ENCODE measurements at regions not wholly inside any gene's neighbourhood (a gene's known extent, or its start where the extent isn't known, plus 50 kb on each side); places are given as distances from the start of the nearest gene placed in this dataset.

DNA sequence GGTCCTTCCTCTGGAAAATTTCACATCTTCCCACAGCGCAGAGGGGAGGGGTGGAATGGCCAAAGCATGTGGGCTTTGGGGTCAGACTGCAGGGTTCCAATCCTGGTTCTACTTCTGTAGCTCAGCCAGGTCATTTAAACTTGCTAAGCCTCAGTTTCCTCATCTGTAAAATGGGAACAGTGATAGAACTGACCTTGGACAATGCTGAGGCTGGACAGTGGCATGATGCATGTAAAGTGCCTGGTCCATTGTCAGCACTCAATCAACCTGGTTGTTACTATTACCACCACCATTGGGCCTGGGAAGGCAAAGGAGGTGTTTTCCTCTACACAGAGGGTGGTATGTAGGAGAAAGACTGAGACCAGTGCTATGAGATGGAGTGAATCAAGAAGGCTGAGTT is 162.8 kb downstream of the VRK1 start:
- TF ChIP-seq CREB1 (IDR thresholded peaks at IDR 0.05; ENCODE audit: low read depth) (no peak), CEBPB (IDR thresholded peaks at IDR 0.05) (no peak), NFIC (IDR thresholded peaks at IDR 0.05) (no peak), TEAD4 (IDR thresholded peaks at IDR 0.05) (no peak), FOXM1 (IDR thresholded peaks at IDR 0.05; ENCODE audit: borderline replicate concordance, low read depth) (no peak), TCF12 (IDR thresholded peaks at IDR 0.05; ENCODE audit: low read depth) (no peak), TAF1 (IDR thresholded peaks at IDR 0.05; ENCODE audit: low read depth) (no peak), RAD21 (IDR thresholded peaks at IDR 0.05; ENCODE audit: low read depth) (no peak), EP300 (IDR thresholded peaks at IDR 0.05; ENCODE audit: borderline replicate concordance) (no peak), ZBTB7A (IDR thresholded peaks at IDR 0.05; ENCODE audit: low read depth) (no peak), MAX (IDR thresholded peaks at IDR 0.05) (no peak), EGR1 (IDR thresholded peaks at IDR 0.05) (no peak), YY1 (IDR thresholded peaks at IDR 0.05; ENCODE audit: low read depth) (no peak)
- TF ChIP-seq, protein P1, sequence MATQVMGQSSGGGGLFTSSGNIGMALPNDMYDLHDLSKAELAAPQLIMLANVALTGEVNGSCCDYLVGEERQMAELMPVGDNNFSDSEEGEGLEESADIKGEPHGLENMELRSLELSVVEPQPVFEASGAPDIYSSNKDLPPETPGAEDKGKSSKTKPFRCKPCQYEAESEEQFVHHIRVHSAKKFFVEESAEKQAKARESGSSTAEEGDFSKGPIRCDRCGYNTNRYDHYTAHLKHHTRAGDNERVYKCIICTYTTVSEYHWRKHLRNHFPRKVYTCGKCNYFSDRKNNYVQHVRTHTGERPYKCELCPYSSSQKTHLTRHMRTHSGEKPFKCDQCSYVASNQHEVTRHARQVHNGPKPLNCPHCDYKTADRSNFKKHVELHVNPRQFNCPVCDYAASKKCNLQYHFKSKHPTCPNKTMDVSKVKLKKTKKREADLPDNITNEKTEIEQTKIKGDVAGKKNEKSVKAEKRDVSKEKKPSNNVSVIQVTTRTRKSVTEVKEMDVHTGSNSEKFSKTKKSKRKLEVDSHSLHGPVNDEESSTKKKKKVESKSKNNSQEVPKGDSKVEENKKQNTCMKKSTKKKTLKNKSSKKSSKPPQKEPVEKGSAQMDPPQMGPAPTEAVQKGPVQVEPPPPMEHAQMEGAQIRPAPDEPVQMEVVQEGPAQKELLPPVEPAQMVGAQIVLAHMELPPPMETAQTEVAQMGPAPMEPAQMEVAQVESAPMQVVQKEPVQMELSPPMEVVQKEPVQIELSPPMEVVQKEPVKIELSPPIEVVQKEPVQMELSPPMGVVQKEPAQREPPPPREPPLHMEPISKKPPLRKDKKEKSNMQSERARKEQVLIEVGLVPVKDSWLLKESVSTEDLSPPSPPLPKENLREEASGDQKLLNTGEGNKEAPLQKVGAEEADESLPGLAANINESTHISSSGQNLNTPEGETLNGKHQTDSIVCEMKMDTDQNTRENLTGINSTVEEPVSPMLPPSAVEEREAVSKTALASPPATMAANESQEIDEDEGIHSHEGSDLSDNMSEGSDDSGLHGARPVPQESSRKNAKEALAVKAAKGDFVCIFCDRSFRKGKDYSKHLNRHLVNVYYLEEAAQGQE (IDR thresholded peaks at IDR 0.05; ENCODE audit: low read depth), result no peak
- TF ChIP-seq, protein P2, sequence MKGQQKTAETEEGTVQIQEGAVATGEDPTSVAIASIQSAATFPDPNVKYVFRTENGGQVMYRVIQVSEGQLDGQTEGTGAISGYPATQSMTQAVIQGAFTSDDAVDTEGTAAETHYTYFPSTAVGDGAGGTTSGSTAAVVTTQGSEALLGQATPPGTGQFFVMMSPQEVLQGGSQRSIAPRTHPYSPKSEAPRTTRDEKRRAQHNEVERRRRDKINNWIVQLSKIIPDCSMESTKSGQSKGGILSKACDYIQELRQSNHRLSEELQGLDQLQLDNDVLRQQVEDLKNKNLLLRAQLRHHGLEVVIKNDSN (IDR thresholded peaks at IDR 0.05), result no peak

DNA sequence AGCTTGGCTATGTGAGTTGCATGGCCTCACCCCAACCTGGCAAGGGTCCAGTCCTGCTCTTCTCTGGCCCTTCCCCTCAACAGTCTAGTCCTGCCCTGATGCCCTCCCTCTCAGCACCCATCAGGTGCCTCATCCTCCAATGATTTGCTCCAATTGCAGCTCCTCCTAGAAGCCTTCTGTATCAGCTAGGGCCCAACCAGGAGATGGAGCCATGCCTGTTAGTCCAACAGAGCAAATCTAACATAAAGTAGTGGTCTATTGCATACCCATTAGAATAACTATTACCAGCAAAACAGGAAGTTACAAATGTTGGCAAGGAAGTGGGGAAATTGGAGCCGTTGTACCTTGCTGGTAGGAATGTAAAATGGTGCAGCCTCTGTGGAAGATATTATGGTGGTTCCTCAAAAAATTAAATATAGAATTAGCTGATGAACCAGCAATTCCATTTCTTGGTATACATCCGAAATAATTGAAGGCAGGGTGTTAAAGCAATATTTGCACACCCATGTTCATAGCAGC is 163.5 kb downstream of the VRK1 start:
- TF ChIP-seq, protein P1 (IDR thresholded peaks at IDR 0.05; ENCODE audit: low read depth), result no peak
- TF ChIP-seq, protein P2 (IDR thresholded peaks at IDR 0.05), result no peak
- TF ChIP-seq CEBPB (IDR thresholded peaks at IDR 0.05) (no peak), CREB1 (IDR thresholded peaks at IDR 0.05; ENCODE audit: low read depth) (no peak), RAD21 (IDR thresholded peaks at IDR 0.05; ENCODE audit: low read depth) (no peak), EGR1 (IDR thresholded peaks at IDR 0.05) (no peak), EP300 (IDR thresholded peaks at IDR 0.05; ENCODE audit: borderline replicate concordance) (no peak), NFIC (IDR thresholded peaks at IDR 0.05) (no peak), MAX (IDR thresholded peaks at IDR 0.05) (no peak), YY1 (IDR thresholded peaks at IDR 0.05; ENCODE audit: low read depth) (no peak)

- TF ChIP-seq EGR1 (IDR thresholded peaks at IDR 0.05) (no peak), TAF1 (IDR thresholded peaks at IDR 0.05; ENCODE audit: low read depth) (no peak), FOXM1 (IDR thresholded peaks at IDR 0.05; ENCODE audit: borderline replicate concordance, low read depth) (no peak)
- TF ChIP-seq, protein P2 (IDR thresholded peaks at IDR 0.05), result no peak
- TF ChIP-seq, protein P1 (IDR thresholded peaks at IDR 0.05; ENCODE audit: low read depth), result no peak
These were observed 164.7 kb downstream of the VRK1 start for GRCh38 chr14:96961895-96962294.

- no peak for TF ChIP-seq TEAD4 (IDR thresholded peaks at IDR 0.05)
- TF ChIP-seq FOXM1 (IDR thresholded peaks at IDR 0.05; ENCODE audit: borderline replicate concordance, low read depth), result no peak
- TF ChIP-seq EP300 (IDR thresholded peaks at IDR 0.05; ENCODE audit: borderline replicate concordance), result no peak
- TF ChIP-seq, protein P2 (IDR thresholded peaks at IDR 0.05), result no peak
- TF ChIP-seq MAX (IDR thresholded peaks at IDR 0.05), result no peak
These were observed 165.2 kb downstream of the VRK1 start for GRCh38 chr14:96962337-96962736.
